Adrenal gland (tissue), 9 donors: ENCODE measurements at regions not wholly inside any gene's neighbourhood (a gene's known extent, or its start where the extent isn't known, plus 50 kb on each side); places are given as distances from the start of the nearest gene placed in this dataset.

ENCODE experiments used
- DNase-seq, 7 donors: peaks; one replicate each; pipeline ENCODE4 v3.0.0-alpha.2; 2019 to 2020
- H3K27ac ChIP-seq, 5 donors: fragments of 200-600 bp; sonication (generic) in 4 of 5; 1 replicate in 3 of 5; 2 replicates in 2 of 5; pipeline versions ENCODE4 v1.5.1 to v1.8.0; 2016 to 2020; ENCODE audit warnings: mild to moderate bottlenecking in 1 of 5
- H3K27me3 ChIP-seq: fragments of 200-600 bp; 2 replicates; pipeline ENCODE4 v1.8.0; 2021
- H3K36me3 ChIP-seq, 2 donors: fragments of 200-600 bp; replicated peaks in 1 of 2; 1 replicate in 1 of 2; 2 replicates in 1 of 2; pipeline versions ENCODE4 v1.5.1 to v1.8.0; 2018 to 2022
- H3K4me1 ChIP-seq, 2 donors: fragments of 200-600 bp; replicated peaks in 1 of 2; 1 replicate in 1 of 2; 2 replicates in 1 of 2; pipeline versions ENCODE4 v1.5.1 to v1.8.0; 2018 to 2021
- H3K4me3 ChIP-seq, 4 donors: fragments of 200-600 bp; sonication (generic) in 3 of 4; one replicate each; pipeline ENCODE4 v1.5.1; 2016 to 2018
- H3K9me3 ChIP-seq, 3 donors: fragments of 200-600 bp; sonication (generic) in 1 of 3; replicated peaks in 1 of 3; 1 replicate in 2 of 3; 2 replicates in 1 of 3; pipeline versions ENCODE4 v1.5.1 to v1.8.0; 2016 to 2021
- CTCF ChIP-seq, 6 experiments: fragments of 450-650 bp in 4 of 6; fragments of 200-600 bp in 2 of 6; sonication (generic) in 1 of 6; IDR thresholded peaks; 1 replicate in 5 of 6; 2 replicates in 1 of 6; pipeline versions ENCODE4 v1.5.1 to v1.8.0; 2016 to 2021; ENCODE audit warnings: antibody characterized with exemption in 6 of 6, mild to moderate bottlenecking in 2 of 6, moderate library complexity in 1 of 6
- POLR2A ChIP-seq, 2 donors: fragments of 450-650 bp; IDR thresholded peaks; one replicate each; pipeline ENCODE4 v1.6.1; 2017; ENCODE audit warnings: antibody characterized with exemption in 2 of 2, mild to moderate bottlenecking in 2 of 2, moderate library complexity in 1 of 2
- WGBS, 4 donors: extraction: QIAGEN DNeasy Blood & Tissue Kit in 2 of 4; methylation state at CpG; one replicate each; pipeline versions ENCODE4 v1.1.5 to v1.1.7; 2013 to 2017; 5-methylcytosine and 5-hydroxymethylcytosine counted together
- intact Hi-C, 2 donors: fragments of 100-400 bp; cut with DNase I; formaldehyde crosslinking; loops; one replicate each; pipeline versions ENCODE4 v1.14.1 to v1.15.0; 2022 to 2023
- donor health status: healthy with polysubstance abuse.
- donor health status: Bipolar disorder and iron deficiency.
- donor health status: DM: yes; HTN: yes; CAD: no.
- donor health status: DM: no; HTN: no; CAD: no.
- donor health status: DM: no; HTN: no; CAD: no.

- TF ChIP-seq CTCF (IDR thresholded peaks at IDR 0.05) = no peak
- no peak for TF ChIP-seq POLR2A (IDR thresholded peaks at IDR 0.05)
- 53 to 71% (median 60%) methylated on average over 6 to 7 of the region's 7 CpGs for WGBS, 4 donors
- Histone ChIP-seq H3K9me3 (no peaks in the 10 kb centered on the region), H3K27me3 (no peaks in the 10 kb centered on the region), H3K4me3 (no peak overlapping the region), H3K4me1 (no peaks in the 10 kb centered on the region), H3K27ac (no peak overlapping the region), H3K36me3 (no peaks in the 10 kb centered on the region)
- DNase-seq = no peak
- intact Hi-C loops = no loop called here
Measured at GRCh38 chr2:34570266-34570872, 971.3 kb upstream of the FAM98A start.

GRCh38 chr2:34567128-34567527 lies 968.0 kb upstream of the FAM98A start:
- Histone ChIP-seq H3K4me3 (no peak overlapping the region), H3K9me3 (no peaks in the 10 kb centered on the region), H3K36me3 (no peaks in the 10 kb centered on the region), H3K27me3 (no peaks in the 10 kb centered on the region), H3K27ac (no peak overlapping the region), H3K4me1 (no peaks in the 10 kb centered on the region)
- intact Hi-C loops = no loop called here
- TF ChIP-seq POLR2A (IDR thresholded peaks at IDR 0.05) = no peak
- no peak for TF ChIP-seq CTCF (IDR thresholded peaks at IDR 0.05)
- 61 to 76% (median 64%) methylated on average over 7 of the region's 7 CpGs for WGBS, 4 donors
- DNase-seq = no peak

GRCh38 chr2:34552337-34552736 lies 953.2 kb upstream of the FAM98A start:
- H3K4me3 ChIP-seq = no peak overlapping the region
- DNase-seq = no peak
- TF ChIP-seq POLR2A (IDR thresholded peaks at IDR 0.05) = no peak
- no peak for TF ChIP-seq CTCF (IDR thresholded peaks at IDR 0.05)
- no peaks in the 10 kb centered on the region for H3K4me1 ChIP-seq
- intact Hi-C loops = no loop called here
- 88 to 91% (median 89%) methylated on average over 5 of the region's 5 CpGs for WGBS, 4 donors
- H3K36me3 ChIP-seq = no peaks in the 10 kb centered on the region
- H3K27me3 ChIP-seq = no peaks in the 10 kb centered on the region
- H3K9me3 ChIP-seq = no peaks in the 10 kb centered on the region
- no peak overlapping the region for H3K27ac ChIP-seq

- Histone ChIP-seq H3K36me3 (no peaks in the 10 kb centered on the region), H3K27me3 (no peaks in the 10 kb centered on the region), H3K4me3 (no peak overlapping the region), H3K4me1 (no peaks in the 10 kb centered on the region), H3K9me3 (no peaks in the 10 kb centered on the region), H3K27ac (no peak overlapping the region)
- no peak for DNase-seq
- WGBS, 4 donors = 71 to 83% (median 78%) methylated on average over 3 of the region's 3 CpGs
- intact Hi-C loops = no loop called here
- TF ChIP-seq CTCF (IDR thresholded peaks at IDR 0.05) (no peak), POLR2A (IDR thresholded peaks at IDR 0.05) (no peak)
Measured at GRCh38 chr2:34549710-34550345, 950.7 kb upstream of the FAM98A start.
